HCT116 (cell line): ENCODE measurements at regions not wholly inside any gene's neighbourhood (a gene's known extent, or its start where the extent isn't known, plus 50 kb on each side); places are given as distances from the start of the nearest gene placed in this dataset.

Experiments
- CEBPB ChIP-seq: IDR thresholded peaks from 2 replicates; pipeline ENCODE4 v1.6.1; 2012; ENCODE audit warnings: low read depth
- CTCF ChIP-seq, 3 experiments: fragments of 200-600 bp in 1 of 3; sonication (generic) in 1 of 3; IDR thresholded peaks in 2 of 3; conservative IDR thresholded peaks in 1 of 3; 2 replicates each; pipeline ENCODE4 v1.5.1; 2012 to 2017; ENCODE audit warnings: low read depth in 2 of 3, low read length in 2 of 3, antibody characterized with exemption in 1 of 3, borderline replicate concordance in 1 of 3, control low read depth in 1 of 3, mild to moderate bottlenecking in 1 of 3, mixed read lengths in 1 of 3, mixed run types in 1 of 3, moderate library complexity in 1 of 3; ENCODE audit not compliant: insufficient read depth in 1 of 3
- EGR1 ChIP-seq: IDR thresholded peaks from 2 replicates; pipeline ENCODE4 v1.6.1; 2012; ENCODE audit warnings: low read depth
- EZH2 ChIP-seq: fragments of 200-600 bp; sonication (generic); IDR thresholded peaks from 2 replicates; pipeline ENCODE4 v1.6.1; 2017; ENCODE audit warnings: antibody characterized with exemption, mixed run types
- MAX ChIP-seq: IDR thresholded peaks from 2 replicates; pipeline ENCODE4 v1.6.1; 2012
- POLR2A ChIP-seq: IDR thresholded peaks from 2 replicates; pipeline ENCODE4 v1.7.0; 2011; ENCODE audit warnings: borderline replicate concordance; ENCODE audit not compliant: insufficient read depth, insufficient read length; ENCODE audit errors: extremely low read depth
- POLR2AphosphoS5 ChIP-seq: IDR thresholded peaks from 2 replicates; pipeline ENCODE4 v1.6.1; 2011; ENCODE audit warnings: mild to moderate bottlenecking, low read depth, low read length, moderate library complexity
- RAD21 ChIP-seq: IDR thresholded peaks from 2 replicates; pipeline ENCODE4 v1.6.1; 2012; ENCODE audit warnings: low read depth, mild to moderate bottlenecking
- SRF ChIP-seq: IDR thresholded peaks from 2 replicates; pipeline ENCODE4 v1.6.1; 2012; ENCODE audit warnings: low read depth
- YY1 ChIP-seq: IDR thresholded peaks from 2 replicates; pipeline ENCODE4 v1.6.1; 2011; ENCODE audit warnings: low read length, low read depth, moderate library complexity, mild to moderate bottlenecking; ENCODE audit not compliant: insufficient replicate concordance; ENCODE audit errors: extremely low read depth

GRCh38 chr6:130494729-130495128 lies 128.9 kb downstream of the TMEM200A start:
- TF ChIP-seq POLR2A (no peak), CTCF (IDR thresholded peaks at IDR 0.05 in 2 of 3, conservative IDR thresholded peaks at IDR 0.05 in 1 of 3; ENCODE audit: borderline replicate concordance in 1 of 3, insufficient read depth in 1 of 3, low read depth in 2 of 3, low read length in 2 of 3) (no peak), SRF (no peak), YY1 (no peak), POLR2AphosphoS5 (no peak), MAX (no peak), CEBPB (no peak), EGR1 (no peak), RAD21 (no peak), EZH2 (no peak)
